Ovary (tissue), 3 donors: ENCODE measurements at regions not wholly inside any gene's neighbourhood (a gene's known extent, or its start where the extent isn't known, plus 50 kb on each side); places are given as distances from the start of the nearest gene placed in this dataset.

ENCODE experiments used
- EP300 ChIP-seq: sonication (generic); formaldehyde crosslinking; IDR thresholded peaks from one replicate; pipeline ENCODE4 v1.6.1; 2017; ENCODE audit warnings: antibody characterized with exemption
- POLR2A ChIP-seq: fragments of 450-650 bp; IDR thresholded peaks from one replicate; pipeline ENCODE4 v1.6.1; 2017; ENCODE audit warnings: antibody characterized with exemption, mild to moderate bottlenecking, moderate library complexity
- TF ChIP-seq, protein P1 (sequence below), 3 donors: fragments of 450-650 bp in 2 of 3; fragments of 200-600 bp in 1 of 3; IDR thresholded peaks; one replicate each; pipeline versions ENCODE4 v1.5.1 to v1.8.0; 2016 to 2022; ENCODE audit warnings: antibody characterized with exemption in 3 of 3, mild to moderate bottlenecking in 1 of 3
- donor health status: DM: no; HTN: no; CAD: no.

DNA sequence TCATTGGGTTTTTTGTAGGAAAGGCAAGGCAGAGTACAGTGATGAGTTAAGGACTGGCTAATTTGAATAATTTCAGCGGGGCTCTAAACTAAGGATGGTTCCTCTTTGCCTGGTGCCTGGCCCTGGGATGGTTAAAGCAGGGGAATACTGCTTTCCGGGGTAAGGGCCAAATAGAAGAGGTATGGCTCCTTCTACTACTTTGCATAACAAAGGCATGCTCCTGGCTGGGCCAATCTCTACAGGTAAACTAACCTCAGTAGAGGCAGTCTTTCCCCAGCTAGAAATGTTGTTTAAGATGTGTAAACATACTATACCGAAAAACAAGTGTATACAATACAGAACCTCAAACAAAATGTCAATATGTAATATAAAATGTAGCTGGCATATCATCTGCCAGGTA, 1239.0 kb downstream of the SLC16A7 start:
- TF ChIP-seq, protein P1, sequence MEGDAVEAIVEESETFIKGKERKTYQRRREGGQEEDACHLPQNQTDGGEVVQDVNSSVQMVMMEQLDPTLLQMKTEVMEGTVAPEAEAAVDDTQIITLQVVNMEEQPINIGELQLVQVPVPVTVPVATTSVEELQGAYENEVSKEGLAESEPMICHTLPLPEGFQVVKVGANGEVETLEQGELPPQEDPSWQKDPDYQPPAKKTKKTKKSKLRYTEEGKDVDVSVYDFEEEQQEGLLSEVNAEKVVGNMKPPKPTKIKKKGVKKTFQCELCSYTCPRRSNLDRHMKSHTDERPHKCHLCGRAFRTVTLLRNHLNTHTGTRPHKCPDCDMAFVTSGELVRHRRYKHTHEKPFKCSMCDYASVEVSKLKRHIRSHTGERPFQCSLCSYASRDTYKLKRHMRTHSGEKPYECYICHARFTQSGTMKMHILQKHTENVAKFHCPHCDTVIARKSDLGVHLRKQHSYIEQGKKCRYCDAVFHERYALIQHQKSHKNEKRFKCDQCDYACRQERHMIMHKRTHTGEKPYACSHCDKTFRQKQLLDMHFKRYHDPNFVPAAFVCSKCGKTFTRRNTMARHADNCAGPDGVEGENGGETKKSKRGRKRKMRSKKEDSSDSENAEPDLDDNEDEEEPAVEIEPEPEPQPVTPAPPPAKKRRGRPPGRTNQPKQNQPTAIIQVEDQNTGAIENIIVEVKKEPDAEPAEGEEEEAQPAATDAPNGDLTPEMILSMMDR (IDR thresholded peaks at IDR 0.05), result no peak
- TF ChIP-seq POLR2A, result no peak
- TF ChIP-seq EP300, result no peak
